GM18517 (cell line): ENCODE measurements at regions not wholly inside any gene's neighbourhood (a gene's known extent, or its start where the extent isn't known, plus 50 kb on each side); places are given as distances from the start of the nearest gene placed in this dataset.
A peak's percentile ranks its signal among the peaks of the same experiment; 100 is the strongest.

Source experiments
- ATAC-seq: cut with Tn5 transposase; IDR thresholded peaks from one replicate; pipeline ENCODE4 v1.9.1; 2021; ENCODE audit warnings: mild to moderate bottlenecking, moderate library complexity; ENCODE audit not compliant: unreplicated experiment

DNA sequence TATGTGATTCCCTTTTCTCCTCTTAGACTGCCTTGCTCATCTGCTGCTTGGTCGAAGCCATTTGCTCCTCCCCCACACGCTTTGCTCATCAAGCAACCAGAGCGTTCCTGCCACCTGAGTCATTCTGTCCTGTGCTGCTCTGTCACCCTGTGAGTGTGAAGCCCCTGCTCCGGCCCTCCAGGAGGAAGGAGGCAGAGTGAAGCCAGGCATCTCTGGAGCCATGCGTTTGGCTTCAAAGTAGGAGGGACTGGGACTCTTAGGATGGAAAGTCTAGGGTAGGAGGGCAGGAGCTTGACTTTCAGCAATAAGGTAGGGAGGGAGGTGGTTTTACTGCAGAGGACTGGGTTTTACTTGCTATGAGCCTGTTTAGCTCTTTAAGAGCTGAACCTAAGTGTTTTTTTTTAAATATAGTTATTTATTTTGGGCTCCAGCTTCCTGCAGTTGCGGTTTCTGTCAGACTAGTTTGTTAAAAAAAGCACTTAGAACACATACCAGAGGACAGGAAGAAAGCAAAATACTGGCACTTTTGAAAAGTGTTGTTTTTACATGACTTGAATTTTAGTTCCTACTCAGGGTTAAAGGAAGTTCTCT, 63.6 kb downstream of the SPINK2 start:
- ATAC-seq = peak; percentile 89

DNA sequence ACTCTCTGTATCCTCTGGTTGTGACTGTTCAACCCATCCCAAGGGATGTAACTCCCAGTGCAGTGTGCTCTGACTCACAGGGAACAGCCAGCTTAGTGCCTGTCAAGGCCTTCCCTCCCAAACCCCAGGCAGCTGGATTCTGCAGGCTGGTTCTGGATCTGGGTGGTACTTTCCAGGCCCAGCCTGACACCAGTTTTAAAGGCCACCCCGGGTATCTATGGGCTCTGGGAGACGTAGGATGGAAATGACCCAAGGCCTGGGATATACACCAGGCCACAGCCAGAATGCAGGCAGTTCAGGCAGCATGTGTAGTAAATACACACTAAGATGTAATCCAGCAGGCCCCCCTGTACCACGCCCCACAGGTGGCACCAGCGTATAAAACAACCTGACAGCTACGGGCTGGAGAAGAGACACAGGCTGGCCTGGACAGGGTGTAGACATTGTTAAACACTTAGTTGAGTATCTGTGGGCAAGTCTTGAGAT, 64.2 kb downstream of the SPINK2 start:
- ATAC-seq = peak; percentile 40

DNA sequence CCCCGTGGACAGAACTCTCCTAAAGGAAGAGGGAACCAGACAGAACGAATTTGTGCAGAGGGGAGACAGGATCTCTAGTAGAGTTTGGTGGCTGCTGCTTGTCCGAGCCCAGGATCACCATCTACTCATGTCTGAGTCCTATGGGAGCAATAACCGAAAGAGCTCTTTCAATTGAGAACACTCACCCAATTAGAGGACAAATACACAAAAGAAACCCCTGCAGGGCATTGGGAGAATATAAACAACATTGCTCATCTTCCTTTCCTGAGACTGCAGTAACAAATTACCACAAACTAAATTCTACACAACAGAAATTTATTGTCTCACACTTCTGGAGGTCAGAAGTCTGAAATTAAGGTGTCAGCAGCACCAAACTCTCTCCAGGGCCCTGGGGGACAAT, 65.6 kb downstream of the SPINK2 start:
- no peak for ATAC-seq

DNA sequence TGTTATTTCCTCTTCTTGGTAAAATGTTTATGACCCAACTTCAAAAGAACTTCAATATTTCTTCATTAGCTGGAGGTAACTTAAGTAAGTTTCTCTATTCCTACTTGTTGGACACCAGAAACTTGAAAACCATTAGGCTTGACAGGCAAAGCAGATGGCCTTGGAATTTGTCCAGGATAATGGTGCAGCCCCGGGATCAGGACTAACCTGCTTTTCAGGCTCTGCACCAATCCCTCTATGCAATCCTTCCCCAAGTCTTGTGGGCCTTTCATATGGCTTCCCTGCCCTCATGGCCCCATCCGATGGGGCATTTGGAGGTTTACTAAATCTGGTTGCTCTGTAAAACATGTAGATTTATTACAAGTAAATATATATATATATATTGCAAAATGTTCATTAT, 68.5 kb downstream of the SPINK2 start:
- ATAC-seq = no peak

DNA sequence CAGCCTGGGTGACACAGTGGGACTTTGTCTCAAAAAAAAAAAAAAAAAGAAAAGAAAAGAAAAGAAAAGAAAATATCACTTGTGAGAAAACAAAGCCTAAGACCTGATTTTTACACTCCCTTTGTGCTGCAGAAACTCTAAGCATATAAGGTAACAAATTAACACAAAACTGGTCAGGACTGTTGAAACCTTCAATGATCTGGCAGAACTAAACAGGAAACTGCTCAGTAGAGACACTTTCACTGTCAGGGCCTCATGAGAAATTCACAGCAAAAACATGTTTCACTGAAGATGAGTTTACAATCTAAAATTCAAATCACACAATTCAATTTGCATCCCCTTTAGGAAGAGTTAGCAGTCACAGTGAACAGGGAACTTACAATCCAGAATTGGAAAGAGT, 69.1 kb upstream of the HOPX start:
- no peak for ATAC-seq

DNA sequence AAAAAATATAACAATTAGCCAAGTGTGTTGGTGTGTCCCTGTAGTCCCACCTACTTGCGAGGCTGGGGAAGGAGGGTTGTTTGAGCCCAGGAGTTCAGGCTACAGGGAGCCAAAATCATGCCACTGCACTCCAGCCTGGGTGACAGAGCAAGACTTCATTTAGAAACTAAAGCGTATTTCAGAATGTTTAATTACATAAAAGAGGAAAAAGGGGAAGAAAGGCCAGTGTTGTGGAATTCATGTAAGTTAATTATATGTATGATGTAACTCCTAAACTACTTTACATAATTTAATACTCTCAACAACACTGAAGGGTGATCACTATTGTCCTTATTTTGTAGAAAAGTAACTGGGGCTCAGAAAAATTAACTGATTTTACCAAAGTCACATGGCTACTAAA, 67.2 kb upstream of the HOPX start:
- ATAC-seq = no peak

DNA sequence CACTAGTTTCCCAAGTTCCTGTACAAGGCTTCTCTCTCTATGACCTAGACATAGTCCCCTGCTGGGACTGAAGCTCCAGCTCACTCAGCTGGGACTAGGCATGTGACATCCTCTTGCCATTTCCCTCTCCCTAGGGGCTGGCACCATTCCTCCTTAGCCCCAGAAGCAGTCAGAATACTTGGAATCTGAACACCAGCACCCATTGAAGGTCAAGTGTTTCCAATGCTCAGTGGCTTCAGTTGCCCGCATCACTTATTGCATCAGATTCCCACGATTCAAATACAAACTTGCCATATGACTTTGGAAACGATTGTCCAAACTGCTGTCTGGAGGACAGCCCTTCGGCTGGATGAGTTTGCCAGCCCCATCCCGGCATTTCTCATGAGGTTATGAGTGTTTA, 65.5 kb upstream of the HOPX start:
- ATAC-seq = no peak

DNA sequence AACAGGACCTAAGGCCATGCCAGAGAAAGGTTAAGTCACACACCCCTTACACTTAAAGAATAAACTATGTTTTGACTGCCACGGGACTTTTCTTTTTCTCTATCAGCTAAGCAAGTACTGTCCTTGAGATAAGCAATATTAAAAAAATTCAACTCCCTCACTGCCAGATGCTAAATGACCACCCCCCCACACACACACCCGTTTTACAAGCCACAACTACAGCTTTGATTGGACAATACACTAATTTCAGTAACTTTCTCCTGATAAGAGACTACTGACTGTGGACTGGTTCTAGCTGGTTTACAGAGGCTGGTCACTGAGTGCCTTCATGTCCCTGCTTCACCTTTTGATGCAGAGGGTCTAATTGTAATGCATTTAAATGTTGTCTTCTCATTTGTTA, 63.9 kb upstream of the HOPX start:
- no peak for ATAC-seq

DNA sequence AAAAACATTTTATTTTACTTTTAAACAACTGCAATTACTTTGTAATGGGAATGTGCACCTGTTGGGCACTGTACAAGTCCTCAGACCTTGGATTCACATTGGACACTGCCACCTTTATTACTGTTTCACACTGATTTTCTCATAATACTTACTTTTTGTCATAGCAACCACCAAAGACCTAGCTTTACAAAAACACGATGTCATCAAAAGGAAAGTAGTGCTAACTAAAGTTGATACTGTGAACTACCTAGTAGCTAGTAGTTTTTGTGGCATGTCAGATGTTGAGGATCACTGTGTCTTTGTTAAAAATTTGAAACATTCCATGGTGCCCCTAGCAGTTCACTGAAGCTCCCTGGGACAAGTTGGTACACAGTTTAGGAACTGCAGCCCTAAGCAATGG, 62.9 kb upstream of the HOPX start:
- ATAC-seq = no peak

DNA sequence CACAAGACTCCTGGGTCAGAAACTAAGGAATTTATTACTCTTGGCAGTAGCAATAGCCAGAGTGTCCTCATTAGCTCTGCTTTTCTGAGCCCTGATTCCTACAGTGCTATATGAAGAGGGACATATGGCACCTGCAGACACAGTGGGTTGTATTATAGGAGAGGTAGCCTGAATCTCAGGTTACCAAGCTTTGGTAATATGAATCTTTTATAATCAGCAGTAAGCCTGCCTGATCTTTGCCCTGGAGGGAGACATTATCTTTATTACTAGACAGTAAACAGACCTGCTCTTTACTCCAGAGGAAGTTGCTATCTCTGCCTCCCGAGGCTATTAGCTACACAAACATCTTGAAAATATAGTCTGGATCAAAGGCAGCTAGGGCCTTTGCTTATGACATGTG, 62.5 kb upstream of the HOPX start:
- no peak for ATAC-seq

DNA sequence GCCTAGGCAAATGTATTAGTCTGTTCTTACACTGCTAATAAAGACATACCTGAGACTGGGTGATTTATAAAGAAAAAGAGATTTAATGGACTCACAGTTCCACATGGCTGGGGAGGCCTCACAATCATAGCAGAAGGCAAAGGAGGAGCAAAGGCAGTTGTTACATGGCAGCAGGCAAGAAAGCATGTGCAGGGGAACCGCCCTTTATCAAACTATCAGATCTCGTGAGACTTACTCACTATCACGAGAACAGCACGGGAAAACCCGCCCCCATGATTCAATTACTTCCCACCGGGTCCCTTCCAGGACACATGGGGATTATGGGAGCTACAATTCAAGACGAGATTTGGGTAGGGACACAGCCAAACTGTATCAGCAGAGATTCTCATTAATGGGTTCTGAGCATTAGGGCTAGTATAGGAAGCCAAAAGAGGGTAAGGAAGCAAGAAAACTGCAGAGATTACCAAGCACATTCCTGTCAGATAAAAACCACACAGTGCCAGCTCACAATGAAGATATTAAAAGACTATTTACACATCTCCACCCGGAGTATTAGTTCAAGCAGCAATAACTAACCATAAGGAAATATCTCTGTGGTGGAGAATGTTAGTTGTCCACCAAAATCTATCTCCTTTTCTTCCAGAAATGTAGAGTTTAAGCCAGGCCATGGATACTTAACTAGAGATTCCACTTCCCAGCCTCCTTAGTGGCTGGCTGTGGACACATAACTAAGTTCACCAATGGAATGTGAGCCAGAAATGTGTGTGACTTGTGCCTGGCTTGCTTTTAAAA, 61.2 kb upstream of the HOPX start:
- ATAC-seq = no peak

DNA sequence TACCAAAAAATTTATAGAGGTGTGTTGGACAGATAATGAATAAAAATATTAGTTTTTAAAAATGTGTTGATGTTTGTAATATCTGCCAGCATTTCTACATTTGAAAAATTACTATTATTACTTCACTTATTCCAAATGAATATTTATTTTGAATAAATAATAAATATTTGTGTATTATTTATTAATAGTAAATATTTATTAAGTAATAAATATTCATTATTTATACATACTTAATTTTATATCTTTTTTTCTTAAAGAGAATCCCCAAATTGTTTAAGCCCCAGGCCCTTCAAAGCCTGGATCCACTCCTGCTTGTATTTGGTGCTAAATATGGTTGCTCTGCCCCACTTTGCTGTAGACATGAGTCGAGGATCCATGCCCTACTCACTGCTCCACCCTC, 60.5 kb upstream of the HOPX start:
- ATAC-seq = no peak

DNA sequence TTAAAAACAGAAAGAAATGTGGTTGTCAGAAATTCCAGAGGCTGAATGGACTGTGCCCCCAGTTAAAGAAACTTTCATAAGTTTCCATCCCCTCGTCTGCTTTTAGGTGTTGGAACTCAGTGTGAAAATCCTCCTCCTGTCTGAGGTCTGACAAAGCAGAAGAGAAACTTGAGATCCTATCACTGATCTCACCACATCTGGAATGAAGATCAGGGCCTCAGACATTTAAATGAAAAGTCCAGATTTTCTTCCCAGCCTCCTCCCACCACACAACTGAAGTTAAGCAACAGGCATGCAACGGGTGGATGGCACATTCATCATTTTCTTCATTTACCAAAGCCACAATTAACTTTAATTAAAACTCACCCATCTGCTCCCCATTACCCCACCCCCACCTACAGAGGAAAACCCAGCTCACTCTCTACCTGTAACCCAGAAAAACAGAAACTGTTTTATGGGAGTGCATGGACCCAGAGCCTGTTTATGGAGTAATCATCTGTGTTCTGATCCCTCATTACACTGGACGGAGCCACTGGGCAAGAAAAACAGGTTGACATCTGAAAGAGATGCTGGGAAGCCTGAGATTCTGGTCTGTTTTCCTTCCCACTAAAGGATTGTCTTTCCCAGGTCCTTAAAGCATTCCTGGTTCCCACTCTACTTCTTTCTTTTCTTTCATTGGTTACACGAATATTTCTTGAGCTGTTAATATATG, 58.1 kb upstream of the HOPX start:
- no peak for ATAC-seq

DNA sequence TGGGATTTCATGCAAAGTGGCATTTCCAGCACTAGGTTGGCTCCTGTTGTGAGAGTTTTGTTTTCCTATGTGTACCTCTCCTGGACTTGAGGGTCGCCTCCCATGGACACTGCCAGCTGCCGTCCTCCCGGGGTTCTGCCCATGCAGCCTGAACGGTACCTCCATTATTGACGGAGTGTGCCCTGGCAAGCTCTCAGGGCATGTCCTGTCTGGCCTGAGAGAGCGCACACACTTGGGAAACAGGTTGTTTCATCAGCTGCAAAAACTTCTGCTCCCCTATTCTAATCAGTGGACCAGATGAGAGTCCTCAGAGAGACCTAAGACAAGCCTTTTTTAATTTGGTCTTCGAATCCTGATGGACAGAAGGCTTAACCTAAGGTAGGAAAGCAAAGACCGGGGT, 56.6 kb upstream of the HOPX start:
- no peak for ATAC-seq

DNA sequence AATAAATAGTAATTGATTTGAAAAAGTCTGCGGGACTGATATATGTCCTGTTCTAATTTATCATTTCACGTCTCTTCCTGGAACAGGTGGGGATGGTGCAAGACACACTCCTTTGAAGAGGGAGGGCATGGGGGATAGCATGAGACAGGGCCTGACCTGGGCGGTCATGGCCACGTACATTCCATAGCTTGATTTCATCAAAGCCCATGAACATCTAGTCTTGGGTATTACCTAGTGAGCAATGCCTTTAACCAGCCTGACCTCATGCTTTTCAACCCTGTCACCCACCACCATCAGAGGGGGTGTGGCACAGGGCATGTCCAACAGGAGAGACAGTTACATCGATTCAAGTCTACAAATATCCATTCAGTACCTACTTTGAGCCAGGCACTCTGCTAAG, 52.3 kb upstream of the HOPX start:
- no peak for ATAC-seq

DNA sequence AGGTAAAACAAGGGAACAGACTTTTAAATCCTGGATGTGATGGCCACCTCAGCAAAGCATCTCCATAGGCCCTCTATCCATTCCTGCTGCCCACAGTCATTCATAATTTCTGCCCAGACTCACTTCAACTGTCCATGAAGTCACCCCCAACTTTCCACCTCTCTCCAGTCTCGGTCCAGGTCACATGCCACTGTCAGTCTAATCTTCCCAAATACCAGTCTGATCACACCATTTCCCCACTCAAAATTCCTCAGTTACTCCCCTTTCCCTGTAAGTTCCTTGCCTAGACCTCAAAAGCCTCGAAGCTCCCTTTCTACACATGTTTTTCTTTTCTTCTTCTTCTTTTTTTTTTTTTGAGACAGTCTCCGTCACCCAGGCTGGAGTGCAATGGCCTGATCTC, 51.2 kb upstream of the HOPX start:
- ATAC-seq = no peak

DNA sequence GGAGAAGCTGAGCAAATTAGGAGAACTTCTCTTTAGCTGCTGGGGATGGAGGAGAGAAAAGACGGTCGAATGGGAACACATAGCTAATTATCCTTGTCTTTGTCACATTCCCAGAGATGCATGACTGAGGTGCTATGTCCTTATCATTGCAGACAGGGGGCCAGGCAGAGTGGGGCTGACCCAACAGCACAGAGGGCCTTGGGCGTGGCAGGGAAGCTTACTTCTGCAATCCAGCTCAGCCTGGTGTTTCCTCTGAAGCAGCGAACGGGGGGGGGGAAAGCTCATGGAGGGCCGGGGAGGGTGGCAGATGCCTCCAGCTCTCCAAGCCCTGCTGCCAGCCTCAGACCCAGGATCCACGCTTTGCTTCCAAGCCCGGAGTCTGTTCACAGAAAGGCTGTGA, 50.8 kb upstream of the HOPX start:
- ATAC-seq = no peak
